Activated T-cell treated with anti-CD3 and anti-CD28 coated beads, Interleukin-2, amount 50 U/mL, for 1 hour (primary cell): ENCODE measurements at regions not wholly inside any gene's neighbourhood (a gene's known extent, or its start where the extent isn't known, plus 50 kb on each side); places are given as distances from the start of the nearest gene placed in this dataset.
"Not testable (repeated sequence)": the region's sequence is repeated elsewhere in the genome, so short reads cannot be mapped to it uniquely, and the experiment has no call there.

Source experiments
- DNase-seq: peaks from one replicate; pipeline ENCODE4 v3.0.0-alpha.2; 2020

DNA sequence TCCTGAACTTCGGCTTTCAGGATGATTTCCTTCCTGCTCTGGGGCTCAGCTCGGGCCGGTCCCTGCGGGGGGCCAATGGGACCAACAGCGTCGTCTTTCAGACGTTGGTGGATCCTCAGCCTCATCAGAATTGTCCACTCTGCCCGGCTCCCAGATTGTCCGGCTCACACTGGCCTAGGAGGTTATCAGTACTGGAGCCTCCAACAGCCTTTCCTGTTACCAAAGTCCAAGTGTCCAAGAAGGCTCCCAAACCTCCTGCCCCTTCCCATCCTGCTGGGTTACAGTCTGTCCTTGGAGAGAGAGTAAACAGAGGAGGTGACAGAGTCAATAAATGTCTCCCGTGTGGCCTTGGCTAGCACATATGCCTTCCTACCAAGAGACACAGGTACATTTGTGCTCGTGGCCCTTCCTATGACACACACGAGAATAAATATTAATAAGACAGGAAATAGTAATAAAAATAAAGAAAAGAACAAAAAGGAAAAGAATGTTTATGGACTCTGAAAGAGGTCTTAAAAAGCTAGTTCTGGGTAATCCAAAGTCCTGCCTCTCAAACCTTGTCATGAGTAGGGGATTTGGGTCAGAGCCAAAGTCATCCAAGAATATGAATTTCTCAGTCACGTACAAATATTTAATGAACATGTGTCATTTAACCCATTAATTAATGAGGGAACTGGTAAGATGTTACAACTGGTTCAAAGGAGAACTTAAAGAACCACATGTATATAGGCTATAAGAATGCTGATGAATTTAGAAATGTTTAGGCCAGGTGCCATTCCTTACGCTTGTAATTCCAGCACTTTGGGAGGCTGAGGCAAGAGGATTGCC is 80.8 kb upstream of the SLC2A1 start:
- no peak for DNase-seq

DNA sequence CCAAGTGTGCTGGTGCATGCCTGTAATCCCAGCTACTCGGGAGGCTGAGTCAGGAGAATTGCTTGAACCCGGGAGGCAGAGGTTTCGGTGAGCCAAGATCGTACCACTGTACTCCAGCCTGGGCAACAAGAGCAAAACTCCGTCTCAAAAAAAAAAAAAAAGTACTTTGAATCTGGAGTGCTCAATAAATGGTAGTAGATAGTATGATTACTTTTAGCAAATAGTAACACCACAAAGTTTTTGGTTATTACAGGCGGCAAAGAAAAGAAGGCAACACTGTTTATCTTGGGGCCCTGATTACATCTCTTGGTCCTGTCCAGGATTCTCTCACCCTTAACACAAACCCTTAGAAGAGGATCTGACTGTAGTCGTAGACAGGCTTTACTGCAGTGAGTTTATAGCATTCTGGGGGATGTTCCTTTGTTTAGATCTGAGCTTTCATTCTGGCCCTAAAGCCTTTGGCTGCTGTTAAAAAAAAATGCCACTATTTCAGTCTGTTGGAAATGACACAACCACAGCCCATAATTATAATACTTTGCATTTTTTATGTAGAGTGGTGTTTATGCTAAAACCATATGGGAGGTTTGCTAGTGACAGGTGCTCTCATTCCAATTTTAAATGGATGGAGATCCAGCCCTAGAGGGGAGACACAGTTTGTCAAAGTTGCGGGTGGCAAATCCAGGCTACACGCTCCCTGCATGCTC is 79.7 kb upstream of the SLC2A1 start:
- DNase-seq = no peak

DNA sequence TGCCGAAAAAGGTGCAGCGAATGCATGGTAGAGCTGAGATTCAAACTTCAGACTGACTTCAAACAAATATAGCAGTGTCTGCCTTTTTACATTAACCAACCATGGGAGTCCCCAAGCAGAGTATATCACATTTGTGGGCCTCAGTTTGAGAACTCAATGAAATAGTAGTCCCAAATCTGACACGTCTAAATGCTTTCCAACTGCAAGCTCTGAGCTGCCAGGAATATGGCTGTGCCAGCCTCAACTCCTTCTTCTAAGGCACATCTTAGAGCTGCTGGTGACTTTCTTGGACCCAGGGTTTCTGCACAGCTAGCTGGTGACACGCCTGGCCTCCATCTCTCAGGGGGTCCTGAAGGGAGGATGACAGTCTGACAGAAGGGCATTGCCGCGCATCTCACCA is 78.8 kb upstream of the SLC2A1 start:
- DNase-seq = no peak

DNA sequence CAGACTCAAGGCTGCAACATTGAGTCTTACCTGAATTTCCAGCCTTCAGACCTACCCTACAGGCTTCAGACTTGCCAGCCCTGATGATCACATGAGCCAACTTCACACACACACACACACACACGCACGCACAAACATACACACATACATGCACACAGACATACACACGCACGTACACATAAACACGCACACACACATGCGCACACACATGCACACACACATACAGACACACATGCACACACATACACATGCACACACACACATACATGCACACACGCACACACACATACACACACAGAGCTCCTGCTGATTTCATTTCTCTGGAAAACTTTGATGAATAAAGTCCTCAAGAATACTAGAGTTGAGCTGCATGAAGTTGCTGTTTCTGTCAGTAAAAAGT is 78.3 kb upstream of the SLC2A1 start:
- DNase-seq = no peak

DNA sequence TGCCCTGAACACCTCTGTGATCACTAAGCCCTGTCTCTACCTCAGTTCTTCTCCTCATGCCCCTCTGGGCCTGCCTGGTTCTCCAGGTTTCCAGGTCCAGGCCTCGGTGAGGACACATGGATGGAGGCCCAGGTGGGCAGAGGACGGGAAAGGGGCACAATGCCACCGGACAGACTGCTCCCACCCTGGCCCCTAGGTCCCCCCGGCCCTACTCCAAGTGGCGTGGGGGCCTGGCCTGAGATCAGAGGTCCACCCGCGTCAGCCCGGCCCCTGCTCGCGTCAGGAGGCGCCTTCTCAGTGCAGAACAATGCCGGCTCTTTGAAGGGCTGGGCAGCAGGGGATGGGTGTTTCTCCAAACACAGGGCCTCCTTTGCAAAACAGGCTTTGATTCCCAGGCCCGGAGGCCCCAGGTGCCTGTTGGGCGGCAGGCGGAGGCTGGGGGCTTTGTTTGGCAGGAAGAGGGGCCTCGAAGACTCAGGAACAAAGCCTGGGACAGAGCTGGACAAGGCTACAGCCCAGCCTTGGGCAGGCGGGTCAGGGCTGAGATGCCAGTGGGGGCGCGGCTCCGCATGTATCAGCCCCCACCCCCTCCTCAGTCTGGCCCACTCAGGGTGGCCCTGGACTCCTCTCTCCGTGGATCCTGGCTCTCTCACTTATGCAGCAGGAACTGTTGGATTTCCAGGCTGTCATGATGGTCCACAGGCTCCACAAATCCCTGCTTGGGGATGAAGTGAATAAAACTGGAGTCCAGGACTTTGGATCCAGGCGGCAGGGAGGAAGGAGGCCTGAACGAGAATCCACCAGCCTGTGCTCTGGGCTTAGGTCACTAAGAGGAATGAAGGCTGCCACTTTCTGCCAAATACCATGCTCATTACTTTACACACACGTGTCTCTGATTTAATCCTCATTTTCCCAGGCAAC is 77.4 kb upstream of the SLC2A1 start:
- DNase-seq = no peak

DNA sequence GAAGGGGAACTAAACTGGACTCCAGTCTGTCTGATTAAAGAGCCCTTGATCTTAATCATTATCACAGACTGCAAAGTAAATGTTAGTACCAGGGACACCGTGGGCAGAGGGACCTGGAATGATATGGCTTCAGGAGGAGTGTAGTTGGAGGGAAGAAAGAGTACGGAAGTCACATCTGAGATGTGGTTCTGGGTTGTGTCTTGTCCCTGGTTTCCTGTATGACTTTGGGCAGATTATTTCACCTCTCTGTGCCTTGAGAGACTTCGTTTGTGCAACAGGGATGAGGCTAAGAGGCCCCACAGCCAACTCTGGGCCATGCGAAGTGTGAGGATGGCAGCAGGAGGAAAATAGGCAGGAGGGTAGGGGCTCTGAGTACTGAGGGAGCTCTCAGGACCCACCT is 76.1 kb upstream of the SLC2A1 start:
- no peak for DNase-seq

DNA sequence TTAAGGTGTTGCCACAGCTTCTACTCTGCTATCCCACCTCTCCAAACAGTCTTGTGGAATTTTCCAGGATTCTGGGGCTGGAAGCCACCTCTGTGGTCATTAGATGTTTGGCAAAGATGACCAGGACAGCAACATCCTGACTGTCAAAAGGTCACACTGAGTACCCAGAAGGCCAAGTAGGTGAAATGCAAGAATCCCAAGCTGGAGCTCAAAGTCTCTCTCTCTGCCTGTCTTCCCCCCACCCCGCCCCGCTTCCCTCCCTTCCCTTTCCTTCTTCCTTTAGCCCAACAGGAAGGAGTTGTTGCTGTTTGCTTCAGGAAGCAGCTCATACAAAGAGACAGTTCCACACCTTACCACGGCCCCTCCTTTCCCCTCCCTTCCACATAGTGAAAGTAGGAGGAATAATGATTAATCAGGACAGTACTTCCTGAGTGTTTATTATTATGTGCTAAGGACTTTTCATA is 75.6 kb upstream of the SLC2A1 start:
- no peak for DNase-seq

DNA sequence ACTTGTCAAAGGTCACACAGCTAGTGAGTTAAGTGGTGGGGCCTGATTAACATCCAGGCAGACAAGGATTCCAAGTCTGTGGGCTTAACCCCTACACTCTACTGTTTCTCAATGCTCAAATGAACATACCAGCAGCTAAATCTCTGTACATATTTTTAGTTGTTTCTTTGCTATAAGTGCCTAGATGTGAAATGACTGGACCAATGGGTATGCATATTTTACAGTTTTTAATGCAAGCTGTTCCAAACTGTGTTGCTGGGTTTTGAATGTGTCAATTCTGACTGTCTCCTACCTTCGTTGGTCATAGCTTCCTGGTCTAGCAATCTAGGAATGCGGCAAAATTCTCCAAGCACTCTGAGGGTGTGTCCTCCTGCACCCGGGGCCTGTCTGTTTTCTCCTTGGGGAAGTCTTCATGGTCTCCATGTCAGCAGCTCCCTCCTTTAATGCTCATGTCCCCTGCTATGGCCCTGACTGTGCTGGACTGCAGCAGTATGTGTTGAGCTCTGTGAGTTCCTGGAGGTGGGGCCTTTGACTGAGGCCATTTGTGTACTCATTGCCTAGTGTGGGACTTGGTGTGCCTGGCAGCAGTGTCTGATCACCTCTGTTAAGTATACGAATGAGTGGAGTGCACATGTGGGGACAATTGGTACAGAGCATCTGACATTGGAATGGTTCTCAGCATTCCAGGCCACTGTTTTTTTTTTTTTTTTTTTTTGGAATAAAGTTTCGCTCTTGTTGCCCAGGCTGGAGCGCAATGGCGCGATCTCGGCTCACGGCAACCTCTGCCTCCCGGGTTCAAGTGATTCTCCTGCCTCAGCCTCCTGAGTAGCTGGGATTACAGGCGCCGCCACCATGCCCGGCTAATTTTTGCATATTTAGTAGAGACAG is 72.9 kb upstream of the SLC2A1 start:
- no peak for DNase-seq

DNA sequence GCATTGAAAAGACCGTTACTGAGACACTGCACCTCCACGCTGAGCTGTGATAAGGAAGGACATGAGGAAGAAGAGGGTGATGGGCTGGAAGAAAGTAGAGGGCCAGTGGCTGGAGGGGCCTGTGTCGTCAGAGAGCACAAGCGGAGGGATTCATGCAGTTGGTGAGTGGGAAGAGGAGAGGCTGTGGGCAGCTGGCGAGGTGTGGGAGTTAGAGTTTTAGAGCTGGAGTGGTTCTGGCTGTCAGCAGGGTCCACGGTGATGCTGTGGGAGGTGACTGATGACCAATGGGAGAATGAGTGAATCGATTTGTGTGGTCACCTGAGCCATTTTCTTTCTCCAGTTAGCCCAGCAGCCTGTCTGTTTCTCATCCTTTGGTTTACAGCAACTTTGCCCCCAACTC is 66.2 kb upstream of the SLC2A1 start:
- no peak for DNase-seq

DNA sequence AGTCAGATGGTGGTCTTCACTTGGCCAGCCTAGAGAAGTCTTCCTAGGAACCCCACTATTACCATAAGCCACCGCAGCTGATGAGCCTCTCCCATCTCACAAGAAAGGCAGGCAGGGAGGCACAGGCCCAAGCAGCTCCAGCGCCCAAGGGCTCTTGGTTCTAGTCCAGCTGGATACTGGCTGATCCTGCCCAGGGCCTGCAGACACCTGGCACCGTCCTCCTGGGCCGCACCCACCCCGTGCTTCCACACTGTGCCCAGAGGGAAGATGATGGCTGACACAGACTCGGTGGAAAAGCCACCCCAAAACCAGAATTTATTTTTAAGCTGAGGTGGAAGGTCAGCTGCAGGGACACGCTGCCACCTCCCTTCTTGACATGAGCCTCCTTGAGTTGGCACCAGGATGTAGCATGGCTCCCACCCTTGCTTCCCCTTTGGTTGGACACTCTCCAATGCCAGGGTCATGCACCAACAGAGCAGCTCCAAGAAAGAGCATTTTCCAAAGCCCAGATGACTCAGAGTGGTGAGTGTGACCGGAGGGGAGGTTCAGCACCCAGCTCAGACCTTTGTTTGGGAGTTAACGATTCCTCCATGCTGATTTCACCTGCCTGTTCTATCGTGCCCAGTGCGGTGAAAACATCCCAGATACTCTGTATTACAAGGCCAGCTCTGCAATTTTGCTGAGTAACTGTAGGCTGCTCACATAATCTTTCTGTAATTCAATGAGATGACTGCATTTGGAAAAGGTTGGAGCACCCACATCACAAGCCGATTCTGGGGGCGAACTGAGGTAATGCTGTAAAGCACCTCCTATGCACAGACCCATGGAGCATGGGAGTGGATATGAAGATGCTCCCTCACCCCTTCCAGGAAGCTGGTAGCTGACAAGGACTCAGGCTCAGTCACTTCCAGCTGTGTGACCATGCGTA is 63.1 kb upstream of the SLC2A1 start:
- DNase-seq = no peak

DNA sequence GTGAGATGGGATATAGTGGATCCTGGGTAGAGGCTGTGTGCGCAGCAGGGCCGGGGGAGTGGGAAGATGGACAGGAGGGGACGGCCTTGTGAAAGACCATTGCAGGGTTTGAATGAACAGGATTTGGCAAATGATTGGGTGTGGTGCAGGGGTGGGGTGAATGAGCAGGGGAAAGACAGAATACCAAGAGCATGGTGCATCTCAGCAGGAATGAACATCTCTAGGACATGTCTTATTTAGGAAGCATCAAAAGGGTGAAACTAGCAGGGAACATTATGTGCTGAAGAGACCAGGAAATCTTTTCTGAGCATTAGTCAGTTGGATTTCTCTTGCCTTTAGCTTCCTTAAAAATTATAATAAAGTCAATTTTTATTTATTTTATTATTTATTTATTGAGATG is 60.6 kb upstream of the SLC2A1 start:
- no peak for DNase-seq

DNA sequence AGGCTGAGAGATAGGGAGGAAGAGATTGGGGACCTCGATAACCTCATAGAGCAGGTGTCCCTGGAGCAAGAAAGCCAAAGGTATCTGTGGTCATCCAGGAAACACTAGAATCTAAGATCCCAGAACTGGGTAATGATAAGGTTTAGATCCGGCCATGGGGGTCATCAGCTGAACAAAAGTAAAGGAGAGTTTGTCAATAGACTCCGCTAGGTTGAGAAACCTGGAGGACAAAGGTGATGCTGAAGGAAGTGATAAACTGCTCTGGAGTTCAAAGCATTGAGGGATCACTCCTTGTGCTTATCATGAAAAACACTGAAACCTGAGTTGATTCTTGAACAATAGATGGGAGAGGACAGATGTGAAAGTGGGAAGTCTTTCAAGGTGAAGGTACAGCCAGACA is 59.5 kb upstream of the SLC2A1 start:
- no peak for DNase-seq

DNA sequence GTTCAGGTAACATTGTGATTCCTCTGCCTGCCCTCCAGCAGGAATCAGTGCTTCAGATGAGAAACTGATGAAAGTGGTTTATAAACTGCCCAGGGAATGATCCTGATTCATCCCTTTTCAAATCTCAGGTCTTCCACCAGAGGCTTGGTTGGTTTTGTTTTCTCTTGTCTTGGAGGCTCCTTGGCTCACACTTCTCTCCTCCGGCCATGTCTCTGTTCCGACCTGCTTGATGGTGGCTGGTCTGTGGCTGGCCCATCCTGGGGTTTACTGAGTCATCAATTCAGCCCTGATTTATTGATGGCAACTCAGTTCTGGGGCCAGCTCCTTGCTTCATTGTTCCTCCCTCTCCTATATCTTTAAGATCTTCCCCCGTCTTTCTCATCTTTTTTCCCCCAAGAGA is 56.6 kb upstream of the SLC2A1 start:
- no peak for DNase-seq

DNA sequence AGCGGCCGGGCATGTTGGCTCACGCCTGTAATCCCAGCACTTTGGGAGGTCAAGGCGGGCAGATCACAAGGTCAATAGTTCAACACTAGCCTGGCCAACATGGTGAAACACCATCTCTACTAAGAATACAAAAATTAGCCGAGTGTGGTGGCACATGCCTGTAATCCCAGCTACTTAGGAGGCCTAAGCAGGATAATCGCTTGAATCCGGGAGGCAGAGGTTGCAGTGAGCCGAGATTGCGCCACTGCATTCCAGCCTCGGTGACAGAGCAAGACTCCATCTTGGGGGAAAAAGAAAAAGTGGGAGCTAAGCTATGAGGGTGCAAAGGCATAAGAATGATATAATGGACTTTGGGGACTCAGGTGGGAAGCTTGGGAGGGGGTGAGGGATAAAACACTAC is 55.9 kb upstream of the SLC2A1 start:
- DNase-seq = not testable (repeated sequence)

DNA sequence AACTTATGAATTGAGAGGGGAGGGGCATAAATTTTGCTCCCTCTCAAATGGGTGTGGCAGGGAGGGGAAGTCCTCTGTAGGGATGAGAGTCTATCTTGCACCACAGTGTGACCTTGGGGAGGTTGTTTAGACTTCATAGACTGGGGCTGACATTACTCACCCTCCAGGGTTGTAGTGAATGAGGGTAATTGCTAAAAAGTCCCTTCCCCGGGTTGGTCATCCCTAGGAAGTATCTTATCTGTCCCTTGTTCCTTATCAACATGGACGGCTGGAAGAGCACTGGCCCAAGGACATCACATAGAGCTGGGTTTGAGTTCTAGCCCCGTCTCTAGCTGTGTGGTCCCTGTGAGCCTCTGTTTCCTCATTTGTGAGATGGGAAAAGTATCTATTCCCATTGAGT is 52.4 kb upstream of the SLC2A1 start:
- no peak for DNase-seq

DNA sequence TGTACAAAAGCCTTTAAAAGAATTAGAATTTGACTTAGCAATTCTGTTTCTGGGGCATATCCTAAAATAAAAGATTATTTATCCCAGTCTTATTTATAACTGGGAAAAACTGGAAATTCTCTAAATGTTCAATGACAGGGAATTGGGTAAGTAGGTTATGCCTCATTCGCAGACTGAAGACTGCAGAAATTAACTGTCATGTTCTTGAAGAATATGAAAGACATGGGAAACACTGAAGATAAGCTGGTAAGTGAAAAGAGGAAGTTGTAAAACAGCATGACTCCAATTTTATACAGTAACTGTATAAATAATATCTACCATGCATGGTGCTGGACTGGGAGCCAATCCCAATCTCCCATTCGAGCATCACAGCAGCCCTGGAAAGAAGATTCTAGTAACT is 50.6 kb upstream of the SLC2A1 start:
- DNase-seq = no peak

DNA sequence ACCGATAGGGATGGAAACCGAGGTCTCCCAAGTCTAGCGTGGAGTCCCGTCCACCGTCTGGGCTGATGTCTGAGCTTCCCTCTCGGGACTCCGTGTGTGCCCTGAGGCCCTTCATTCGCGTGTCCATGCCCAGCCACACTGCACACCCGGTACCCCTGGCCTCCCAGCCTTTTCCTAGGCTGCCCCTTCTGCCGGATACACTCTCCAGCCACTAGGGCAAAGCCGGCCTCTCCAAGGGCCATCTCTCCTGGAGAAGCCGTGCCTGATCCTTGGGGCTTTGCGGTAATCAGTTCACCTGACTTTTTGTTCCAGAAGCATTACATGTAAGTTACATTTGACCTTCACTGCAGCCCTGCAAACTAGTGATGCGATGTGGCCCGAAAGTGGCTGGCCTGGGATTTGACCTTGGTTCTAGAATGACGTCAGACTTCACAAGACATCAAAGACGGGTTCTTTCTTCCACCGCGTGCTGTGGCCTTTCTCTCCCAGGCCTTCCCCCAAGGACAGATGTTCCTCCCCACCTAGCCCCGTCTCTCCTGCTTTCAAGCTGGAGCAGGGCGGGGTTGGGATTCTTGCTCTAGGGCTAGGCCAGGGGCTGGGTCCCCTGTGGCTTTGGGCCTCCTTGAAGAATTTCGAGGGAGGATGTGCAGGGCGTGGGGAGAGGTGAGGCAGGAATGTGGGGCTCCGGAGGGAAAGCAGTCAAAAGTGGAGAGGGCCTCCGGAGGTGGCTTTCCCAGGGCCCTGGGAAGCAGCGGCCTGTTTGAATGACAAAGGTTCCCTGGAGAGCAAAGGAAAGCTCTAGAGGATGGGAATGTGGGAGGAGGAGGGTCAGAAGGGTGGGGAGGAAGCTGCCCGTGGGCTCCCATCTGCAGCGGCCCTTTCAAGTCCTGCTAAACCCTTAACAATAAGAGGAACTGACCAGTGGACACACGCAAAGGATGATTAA is 49.7 kb upstream of the SLC2A1 start:
- DNase-seq = no peak
